ENCODE measurements at regions not wholly inside any gene's neighbourhood (a gene's known extent, or its start where the extent isn't known, plus 50 kb on each side); places are given as distances from the start of the nearest gene placed in this dataset.

GRCh38 chr3:44173263-44173662 is 68.4 kb upstream of the TOPAZ1 start:
- no peak for TF ChIP-seq CTCF (IDR thresholded peaks at IDR 0.05; ENCODE audit: borderline replicate concordance, control extremely low read depth, extremely low read depth, insufficient read depth, missing control alignments)
- in situ Hi-C loops (cut with MboI; ENCODE audit: low sequenced_read_pairs, unreplicated experiment) = no loop called here
- DNase-seq (ENCODE audit: low spot score) = no peak

DNA sequence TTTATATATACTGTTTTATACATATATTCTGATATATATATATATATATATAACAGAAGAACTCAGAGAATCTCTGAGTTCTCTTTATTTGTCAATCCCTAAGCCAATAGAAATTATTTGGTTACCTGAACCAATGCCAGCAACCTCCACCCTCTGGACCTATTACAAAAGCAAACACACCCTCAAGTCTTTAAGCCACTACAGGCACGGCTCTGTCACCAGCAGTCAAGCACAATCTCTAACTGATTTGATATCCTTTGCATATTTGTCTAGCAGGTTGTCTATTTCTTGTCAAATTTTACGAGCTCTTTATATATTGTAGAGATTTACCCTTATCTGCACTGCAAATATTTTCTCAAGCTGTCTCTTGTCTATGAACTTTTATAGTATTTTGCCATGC is 66.6 kb upstream of the TOPAZ1 start:
- in situ Hi-C loops (cut with MboI; ENCODE audit: low sequenced_read_pairs, unreplicated experiment) = loop anchor here (25.0 kb wide), 1 partner anchor 638 kb away; no protein-coding TSS in a partner anchor
- no peak for TF ChIP-seq CTCF (IDR thresholded peaks at IDR 0.05; ENCODE audit: borderline replicate concordance, control extremely low read depth, extremely low read depth, insufficient read depth, missing control alignments)
- DNase-seq (ENCODE audit: low spot score) = no peak

DNA sequence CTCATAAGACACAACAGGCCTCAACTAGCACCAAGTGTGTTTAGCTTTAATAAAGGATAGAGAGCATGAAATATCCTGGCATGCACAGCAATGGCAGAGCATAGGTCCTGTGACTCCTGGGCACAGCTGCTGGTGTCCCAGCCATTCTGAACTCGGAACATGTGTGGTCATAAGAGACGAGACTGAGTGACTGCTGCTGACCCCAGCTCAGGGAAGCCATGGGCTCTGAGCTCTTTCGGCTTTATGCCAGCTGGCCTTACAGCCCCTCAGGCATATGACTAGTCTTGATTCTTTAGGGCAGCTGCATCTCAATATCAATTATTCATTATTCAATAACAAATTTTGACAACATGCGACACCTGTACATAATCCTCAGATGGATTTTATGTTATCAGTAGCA is 62.4 kb upstream of the TOPAZ1 start:
- no peak for DNase-seq (ENCODE audit: low spot score)
- in situ Hi-C loops (cut with MboI; ENCODE audit: low sequenced_read_pairs, unreplicated experiment) = loop anchor here (25.0 kb wide), 1 partner anchor 642 kb away; no protein-coding TSS in a partner anchor
- TF ChIP-seq CTCF (IDR thresholded peaks at IDR 0.05; ENCODE audit: borderline replicate concordance, control extremely low read depth, extremely low read depth, insufficient read depth, missing control alignments) = no peak

- no peak for DNase-seq (ENCODE audit: low spot score)
- TF ChIP-seq CTCF (IDR thresholded peaks at IDR 0.05; ENCODE audit: borderline replicate concordance, control extremely low read depth, extremely low read depth, insufficient read depth, missing control alignments) = no peak
- in situ Hi-C loops (cut with MboI; ENCODE audit: low sequenced_read_pairs, unreplicated experiment) = loop anchor here (25.0 kb wide), 1 partner anchor 647 kb away; no protein-coding TSS in a partner anchor
These were observed 57.2 kb upstream of the TOPAZ1 start for GRCh38 chr3:44184319-44184953.

- in situ Hi-C loops (cut with MboI; ENCODE audit: low sequenced_read_pairs, unreplicated experiment) = loop anchor here (25.0 kb wide), 1 partner anchor 648 kb away; no protein-coding TSS in a partner anchor
These were observed 56.2 kb upstream of the TOPAZ1 start for GRCh38 chr3:44185396-44185915.

GRCh38 chr3:44186111-44186672 is 55.5 kb upstream of the TOPAZ1 start:
- in situ Hi-C loops (cut with MboI; ENCODE audit: low sequenced_read_pairs, unreplicated experiment) = loop anchor here (25.0 kb wide), 1 partner anchor 649 kb away; no protein-coding TSS in a partner anchor
- DNase-seq (ENCODE audit: low spot score) = no peak
- no peak for TF ChIP-seq CTCF (IDR thresholded peaks at IDR 0.05; ENCODE audit: borderline replicate concordance, control extremely low read depth, extremely low read depth, insufficient read depth, missing control alignments)

More at GRCh38 chr3:44185396-44185915, 56.2 kb upstream of the TOPAZ1 start:
- TF ChIP-seq CTCF (IDR thresholded peaks at IDR 0.05; ENCODE audit: borderline replicate concordance, control extremely low read depth, extremely low read depth, insufficient read depth, missing control alignments) = no peak
- no peak for DNase-seq (ENCODE audit: low spot score)
